AG04449 (cell line): ENCODE measurements at regions not wholly inside any gene's neighbourhood (a gene's known extent, or its start where the extent isn't known, plus 50 kb on each side); places are given as distances from the start of the nearest gene placed in this dataset.

Experiments
- CTCF ChIA-PET: fragments of 350-600 bp; formaldehyde crosslinking; extraction: SDS; loops from one replicate; lab custom pipeline; 2021; ENCODE audit warnings: antibody characterized with exemption; lab: Yijun Ruan, JAX
- POLR2A ChIA-PET: fragments of 400-600, 350-600 bp; formaldehyde crosslinking; extraction: SDS; loops from one replicate; lab custom pipeline; 2020; ENCODE audit warnings: antibody characterized with exemption, inconsistent platforms; lab: Yijun Ruan, JAX
- DNase-seq: peaks from one replicate; pipeline ENCODE4 v3.0.0-alpha.2; 2010; ENCODE audit warnings: low read depth, low spot score
- H3K4me3 ChIP-seq: 2 replicates; pipeline ENCODE4 v1.5.1; 2011; ENCODE audit warnings: low read depth, mild to moderate bottlenecking, control low read depth, low read length
- CTCF ChIP-seq: IDR thresholded peaks from one replicate; pipeline ENCODE4 v1.5.1; 2011; ENCODE audit warnings: mild to moderate bottlenecking, moderate library complexity, low read length, control low read depth, inconsistent platforms; ENCODE audit not compliant: insufficient read depth; ENCODE audit errors: missing control alignments

- DNase-seq = no peak
- TF ChIP-seq CTCF = no peak
- POLR2A ChIA-PET = no interaction called here
- H3K4me3 ChIP-seq = no peak overlapping the region
- CTCF ChIA-PET = interaction anchor here (0.6 to 1.0 kb wide), 3 partner anchors 9 to 76 kb away, joined by 3 read pairs; no protein-coding TSS in a partner anchor
Measured at GRCh38 chr5:34599471-34600117, 56.5 kb upstream of the RAI14 start.

GRCh38 chr5:34600118-34600493, 56.0 kb upstream of the RAI14 start:
- no peak for TF ChIP-seq CTCF
- no peak for DNase-seq
- CTCF ChIA-PET = no interaction called here
- POLR2A ChIA-PET = no interaction called here
- no peak overlapping the region for H3K4me3 ChIP-seq

GRCh38 chr5:34603378-34603777, 52.8 kb upstream of the RAI14 start:
- no peak overlapping the region for H3K4me3 ChIP-seq
- no peak for DNase-seq
- CTCF ChIA-PET = interaction anchor here (0.8 to 1.0 kb wide), 3 partner anchors 79 to 127 kb away, joined by 3 read pairs; no protein-coding TSS in a partner anchor
- TF ChIP-seq CTCF = no peak
- POLR2A ChIA-PET = interaction anchor here (0.6 kb wide), 1 partner anchor 11 kb away, joined by 3 read pairs; no protein-coding TSS in a partner anchor

GRCh38 chr5:34604119-34604675, 51.9 kb upstream of the RAI14 start:
- TF ChIP-seq CTCF = no peak
- DNase-seq = no peak
- no peak overlapping the region for H3K4me3 ChIP-seq
- POLR2A ChIA-PET = interaction anchor here (0.6 kb wide), 1 partner anchor 10 kb away, joined by 3 read pairs; no protein-coding TSS in a partner anchor
- CTCF ChIA-PET = interaction anchor here (0.8 to 0.9 kb wide), 2 partner anchors 118 to 128 kb away, joined by 3 read pairs; no protein-coding TSS in a partner anchor

DNA sequence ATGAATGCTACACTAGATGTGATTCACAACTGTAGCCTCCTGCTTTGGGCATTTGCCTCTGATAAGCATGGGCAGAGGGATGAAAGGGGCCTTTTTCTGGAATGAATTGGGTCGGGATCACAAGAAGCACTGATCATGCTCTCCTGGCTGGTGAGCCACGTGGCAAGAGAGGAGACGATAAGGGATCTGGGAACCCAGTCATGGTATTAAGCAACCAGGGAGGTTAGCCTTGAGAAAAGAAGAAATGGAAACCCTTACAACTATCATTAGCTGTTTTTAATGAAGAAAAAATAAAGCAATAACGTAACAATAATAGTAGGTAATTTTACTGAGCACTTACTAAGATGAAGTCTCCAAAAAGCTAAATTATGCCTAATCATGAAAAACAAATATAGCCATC, 50.0 kb upstream of the RAI14 start:
- POLR2A ChIA-PET = no interaction called here
- no peak for TF ChIP-seq CTCF
- H3K4me3 ChIP-seq = no peak overlapping the region
- no peak for DNase-seq
- CTCF ChIA-PET = interaction anchor here (1.0 kb wide), 1 partner anchor 82 kb away, joined by 3 read pairs; no protein-coding TSS in a partner anchor
